ENCODE measurements at regions not wholly inside any gene's neighbourhood (a gene's known extent, or its start where the extent isn't known, plus 50 kb on each side); places are given as distances from the start of the nearest gene placed in this dataset.

- Histone ChIP-seq H3K9me2 (replicated peaks; ENCODE audit: low read length) (no peaks in the 10 kb centered on the region), H3K4me1 (ENCODE audit: insufficient read depth, low read length) (no peaks in the 10 kb centered on the region), H3K36me3 (ENCODE audit: low read depth, low read length) (no peaks in the 10 kb centered on the region), H3K27me3 (ENCODE audit: low read length) (no peaks in the 10 kb centered on the region), H4K20me1 (ENCODE audit: low read length) (no peaks in the 10 kb centered on the region), H3K9ac (ENCODE audit: low read length) (no peak overlapping the region), H3K4me2 (ENCODE audit: low read length) (no peak overlapping the region), H3K79me2 (ENCODE audit: low read length) (no peaks in the 10 kb centered on the region), H3K9me3 (ENCODE audit: low read length) (no peaks in the 10 kb centered on the region), H2AFZ (ENCODE audit: low read length) (no peak overlapping the region), H3F3A (ENCODE audit: low read length, unreplicated experiment) (no peaks in the 10 kb centered on the region), H3K4me3 (ENCODE audit: low read length) (no peak overlapping the region), H3K27ac (ENCODE audit: low read length) (no peak overlapping the region)
- intact Hi-C loops (cut with micrococcal nuclease), result loop anchor here (1.0 kb wide), 2 partner anchors 141 to 160 kb away; no protein-coding TSS in a partner anchor
- peak; percentile 65; the same call in 1 of the 2 replicates for ATAC-seq
- ChIA-PET POLR2A (ENCODE audit: unreplicated experiment) (no interaction called here), CTCF (no interaction called here)
- peak; percentile 88 for DNase-seq
- BruUV-seq (replicated peaks), result no TSS peak
- TF ChIP-seq EZH2phosphoT487 (IDR thresholded peaks at IDR 0.05; ENCODE audit: borderline replicate concordance, low read length), result no peak
- TF ChIP-seq CTCF (conservative IDR thresholded peaks at IDR 0.05; ENCODE audit: low read depth, low read length), result peak; percentile 99
- TF ChIP-seq EZH2 (IDR thresholded peaks at IDR 0.05; ENCODE audit: low read length, unreplicated experiment), result no peak
These were observed 176.5 kb downstream of the TGFB2 start for GRCh38 chr1:218521414-218522169.

GRCh38 chr1:218524526-218524925 lies 179.4 kb downstream of the TGFB2 start:
- TF ChIP-seq CTCF (conservative IDR thresholded peaks at IDR 0.05; ENCODE audit: low read depth, low read length), result no peak
- Histone ChIP-seq H2AFZ (ENCODE audit: low read length) (0 out of 2 replicates have a peak overlapping the region, but pooled peaks have one; percentile 5), H3F3A (ENCODE audit: low read length, unreplicated experiment) (no peaks in the 10 kb centered on the region), H3K36me3 (ENCODE audit: low read depth, low read length) (no peaks in the 10 kb centered on the region), H3K27me3 (ENCODE audit: low read length) (no peaks in the 10 kb centered on the region), H3K79me2 (ENCODE audit: low read length) (no peaks in the 10 kb centered on the region), H3K9me2 (replicated peaks; ENCODE audit: low read length) (no peaks in the 10 kb centered on the region), H3K4me2 (ENCODE audit: low read length) (no peak overlapping the region), H4K20me1 (ENCODE audit: low read length) (no peaks in the 10 kb centered on the region), H3K9ac (ENCODE audit: low read length) (no peak overlapping the region), H3K4me1 (ENCODE audit: insufficient read depth, low read length) (no peaks in the 10 kb centered on the region), H3K9me3 (ENCODE audit: low read length) (no peaks in the 10 kb centered on the region), H3K4me3 (ENCODE audit: low read length) (no peak overlapping the region), H3K27ac (ENCODE audit: low read length) (no peak overlapping the region)
- no TSS peak for BruUV-seq (replicated peaks)
- intact Hi-C loops (cut with micrococcal nuclease), result no loop called here
- POLR2A ChIA-PET (ENCODE audit: unreplicated experiment), result no interaction called here
- DNase-seq (no peak), ATAC-seq (no peak)
- CTCF ChIA-PET, result no interaction called here

GRCh38 chr1:218525031-218525430 lies 179.9 kb downstream of the TGFB2 start:
- ChIA-PET POLR2A (ENCODE audit: unreplicated experiment) (no interaction called here), CTCF (no interaction called here)
- Histone ChIP-seq H3K36me3 (ENCODE audit: low read depth, low read length) (no peaks in the 10 kb centered on the region), H3F3A (ENCODE audit: low read length, unreplicated experiment) (no peaks in the 10 kb centered on the region), H3K4me3 (ENCODE audit: low read length) (no peak overlapping the region), H3K27ac (ENCODE audit: low read length) (no peak overlapping the region), H3K9ac (ENCODE audit: low read length) (no peak overlapping the region), H4K20me1 (ENCODE audit: low read length) (no peaks in the 10 kb centered on the region), H3K4me2 (ENCODE audit: low read length) (no peak overlapping the region), H3K4me1 (ENCODE audit: insufficient read depth, low read length) (no peaks in the 10 kb centered on the region), H3K27me3 (ENCODE audit: low read length) (no peaks in the 10 kb centered on the region), H2AFZ (ENCODE audit: low read length) (no peak overlapping the region), H3K9me3 (ENCODE audit: low read length) (no peaks in the 10 kb centered on the region), H3K9me2 (replicated peaks; ENCODE audit: low read length) (no peaks in the 10 kb centered on the region), H3K79me2 (ENCODE audit: low read length) (no peaks in the 10 kb centered on the region)
- no TSS peak for BruUV-seq (replicated peaks)
- TF ChIP-seq EZH2phosphoT487 (IDR thresholded peaks at IDR 0.05; ENCODE audit: borderline replicate concordance, low read length) (no peak), EZH2 (IDR thresholded peaks at IDR 0.05; ENCODE audit: low read length, unreplicated experiment) (no peak), CTCF (conservative IDR thresholded peaks at IDR 0.05; ENCODE audit: low read depth, low read length) (no peak)
- ATAC-seq, result no peak
- intact Hi-C loops (cut with micrococcal nuclease), result no loop called here
- DNase-seq, result no peak
